HG03135 (cell line): ENCODE measurements at regions not wholly inside any gene's neighbourhood (a gene's known extent, or its start where the extent isn't known, plus 50 kb on each side); places are given as distances from the start of the nearest gene placed in this dataset.

Experiments used
- ATAC-seq: cut with Tn5 transposase; IDR thresholded peaks from one replicate; pipeline ENCODE4 v1.9.1; 2021; ENCODE audit warnings: mild to moderate bottlenecking, moderate library complexity; ENCODE audit not compliant: unreplicated experiment

DNA sequence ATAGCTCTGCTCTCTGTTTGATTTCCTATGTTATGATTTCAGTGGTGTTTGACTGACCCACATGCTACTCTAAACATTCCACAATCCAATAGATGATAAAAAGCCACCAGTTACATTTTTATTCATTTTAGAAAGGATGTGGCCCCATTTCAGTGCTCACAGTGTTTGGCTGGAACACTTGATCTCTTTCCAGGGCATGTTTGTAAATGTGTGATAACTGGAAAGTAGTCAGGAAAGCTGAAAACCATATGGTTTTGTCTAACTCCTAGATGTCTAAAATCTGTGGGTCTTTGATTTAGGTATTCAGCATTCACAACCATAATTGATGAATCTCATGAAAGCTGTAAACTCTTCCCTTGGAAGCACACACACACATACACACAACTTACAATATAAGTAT, 904.9 kb upstream of the AGA start:
- ATAC-seq, result no peak

DNA sequence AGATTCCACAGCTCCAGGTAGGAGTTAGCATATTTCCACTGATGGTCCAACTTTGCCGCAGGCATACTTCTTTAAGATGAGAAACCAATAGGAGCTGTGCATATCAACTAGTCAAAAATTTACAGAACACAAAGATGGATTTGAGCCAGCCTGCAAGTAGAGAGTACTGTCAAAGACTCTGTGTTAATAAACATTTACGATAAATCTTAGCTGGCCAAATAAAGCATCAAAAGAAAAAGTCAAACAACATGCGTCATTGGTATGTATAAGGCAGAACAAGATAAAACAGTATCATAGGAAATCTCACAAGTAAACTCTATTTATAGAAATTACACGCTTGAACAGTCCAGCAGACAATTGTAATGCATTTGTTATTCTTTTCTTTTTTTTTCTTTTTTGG, 907.4 kb upstream of the AGA start:
- no peak for ATAC-seq

DNA sequence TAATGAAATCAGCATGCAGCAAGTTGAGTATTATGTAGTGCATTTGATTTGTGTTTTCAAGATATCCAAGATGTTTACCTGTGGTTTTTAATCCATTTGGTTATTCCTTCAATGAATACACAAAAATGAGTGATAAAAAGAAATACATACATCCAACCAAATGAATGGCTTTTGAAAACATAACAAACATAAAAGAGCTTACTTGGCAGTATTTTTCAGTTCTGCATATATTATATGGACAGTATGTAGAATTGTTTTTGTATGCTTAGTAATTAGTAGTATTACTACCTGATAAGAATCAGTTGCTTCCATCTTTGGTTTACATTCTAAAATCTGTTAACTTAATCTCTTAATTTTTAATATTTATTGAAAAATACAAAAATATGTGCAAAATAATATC, 908.9 kb upstream of the AGA start:
- ATAC-seq, result no peak

DNA sequence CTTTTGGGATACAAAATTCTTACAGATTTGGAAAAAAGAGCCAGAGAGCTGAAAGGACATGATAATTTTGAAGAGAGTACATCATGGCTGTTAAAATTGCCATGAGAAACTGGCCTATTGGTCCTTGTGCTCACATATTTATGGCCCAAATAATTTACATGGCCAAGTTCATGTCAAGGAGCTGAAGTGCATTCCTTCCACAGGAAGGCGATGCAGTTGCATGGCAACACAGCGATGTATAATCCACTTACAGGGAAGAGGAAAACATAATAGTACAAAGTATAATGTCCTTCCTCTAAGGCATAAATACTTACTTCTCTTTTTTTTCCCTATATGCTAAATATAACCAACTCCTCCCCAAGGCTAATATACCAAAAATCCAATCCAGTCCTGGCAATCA, 914.5 kb upstream of the AGA start:
- no peak for ATAC-seq

GRCh38 chr4:178385481-178385880, 943.2 kb upstream of the AGA start:
- ATAC-seq, result no peak

GRCh38 chr4:178387756-178388155, 945.5 kb upstream of the AGA start:
- ATAC-seq, result no peak

DNA sequence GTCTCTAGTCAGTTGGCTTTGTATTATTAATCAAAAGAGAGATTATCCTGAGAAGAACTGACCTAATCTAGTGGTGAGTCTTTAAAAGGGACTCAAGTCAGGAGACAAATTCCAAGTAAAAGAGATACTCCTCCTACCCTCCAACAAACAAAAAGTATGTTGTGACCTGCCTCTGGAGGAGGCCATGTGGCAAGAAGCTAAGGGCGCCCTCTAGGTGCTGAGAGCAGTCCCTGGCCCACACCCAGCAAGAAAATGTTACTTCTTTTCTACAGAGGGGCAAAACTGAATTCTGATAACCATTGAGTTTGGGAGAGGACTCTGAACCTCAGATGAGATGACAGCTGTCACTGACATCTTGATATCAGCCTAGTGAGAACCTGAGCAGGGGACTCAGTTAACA, 953.6 kb upstream of the AGA start:
- no peak for ATAC-seq

- no peak for ATAC-seq
Observed at GRCh38 chr4:178412455-178412854, 970.2 kb upstream of the AGA start.

- ATAC-seq, result no peak
Observed at GRCh38 chr4:178414042-178414441, 971.8 kb upstream of the AGA start.

- ATAC-seq, result no peak
Observed at GRCh38 chr4:178414881-178415446, 972.7 kb upstream of the AGA start.

DNA sequence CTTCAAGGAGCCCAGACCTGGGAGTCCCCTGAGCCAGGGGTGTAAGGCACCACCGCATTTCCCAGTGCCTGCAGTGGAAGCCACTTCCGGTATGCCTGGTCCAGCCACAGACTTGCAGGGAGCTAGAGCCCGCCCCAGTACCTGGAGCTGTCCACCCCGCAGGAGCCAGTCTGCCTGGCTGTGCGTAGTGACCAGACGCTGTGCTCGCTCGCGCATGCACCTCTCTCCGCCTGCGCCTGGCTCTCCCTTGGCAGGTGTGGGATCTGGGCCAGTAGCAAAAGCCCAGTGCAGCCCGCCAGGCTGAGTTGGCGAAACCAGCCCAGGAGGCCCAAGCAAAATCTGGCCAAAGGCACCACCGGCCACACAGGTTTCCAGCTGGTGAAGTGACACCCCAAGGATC, 973.7 kb upstream of the AGA start:
- ATAC-seq, result no peak

- ATAC-seq, result no peak
Observed at GRCh38 chr4:178423366-178423765, 981.1 kb upstream of the AGA start.

DNA sequence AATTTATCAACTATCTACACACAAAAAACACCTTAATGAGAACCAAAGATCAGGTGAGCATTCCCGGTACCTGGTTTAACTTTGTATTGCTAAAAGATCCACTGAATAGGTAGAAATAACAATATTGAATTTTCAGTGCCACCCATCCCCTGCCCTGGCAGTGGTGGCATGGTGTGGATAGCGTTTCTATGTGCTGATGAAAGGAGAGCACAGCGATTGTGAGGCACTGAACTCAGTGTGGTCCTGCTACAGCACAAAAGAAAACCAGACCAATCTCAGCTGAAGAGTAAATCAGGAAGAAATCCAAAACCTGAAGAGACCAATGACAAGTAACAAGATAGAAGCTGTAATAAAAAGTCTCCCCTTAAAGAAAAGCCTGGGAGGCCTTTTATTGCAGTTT, 984.6 kb upstream of the AGA start:
- no peak for ATAC-seq

- ATAC-seq, result no peak
Observed at GRCh38 chr4:178427663-178428062, 985.4 kb upstream of the AGA start.

DNA sequence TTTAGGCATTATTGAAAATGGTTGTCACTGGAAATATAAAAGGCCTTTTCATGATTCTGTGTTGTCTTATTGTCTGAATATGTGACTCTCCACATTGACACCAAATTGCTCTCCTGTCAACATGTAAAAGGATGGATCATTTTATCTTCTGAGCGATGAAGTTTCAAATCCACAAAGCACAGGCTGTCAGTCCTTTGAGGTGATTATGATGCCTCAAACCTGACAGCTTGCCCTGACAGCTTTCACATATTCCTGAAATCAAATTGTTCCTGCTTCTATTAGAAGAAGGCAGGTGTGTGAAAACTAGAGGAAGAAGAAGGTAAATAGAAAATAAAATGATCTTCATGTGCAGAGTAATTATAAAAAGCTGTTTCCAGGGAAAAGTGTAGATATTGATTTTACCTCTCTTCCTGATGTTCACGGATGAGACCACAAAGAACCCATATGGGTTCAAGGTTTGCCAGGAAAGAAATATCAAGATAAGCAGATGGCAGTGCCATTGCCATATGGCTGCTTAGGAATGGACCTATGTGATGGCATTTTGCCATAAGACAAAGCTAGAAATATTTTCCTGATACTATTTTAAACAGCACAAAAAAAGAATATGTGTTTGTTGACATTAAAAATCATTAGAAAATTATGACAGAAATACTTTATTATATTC, 1006.3 kb upstream of the AGA start:
- no peak for ATAC-seq

DNA sequence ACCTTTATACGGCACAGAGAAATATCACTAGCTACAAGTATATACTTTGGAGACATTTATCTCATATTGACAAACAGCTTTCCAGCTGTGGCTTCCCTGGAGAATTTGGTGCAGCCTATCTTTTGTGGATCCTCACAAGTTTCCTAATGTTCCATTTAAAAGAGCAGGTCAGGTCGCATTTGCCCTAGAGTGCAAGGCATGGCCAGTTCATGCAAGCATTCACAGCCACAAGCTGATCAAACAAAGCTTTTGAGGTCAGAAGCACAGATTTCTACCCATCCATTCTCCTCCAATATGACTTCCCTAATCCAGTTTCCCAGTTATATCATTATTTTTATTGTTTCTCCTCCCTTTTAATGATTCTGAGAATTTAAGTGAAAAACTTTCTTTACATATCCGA, 1008.4 kb upstream of the AGA start:
- ATAC-seq, result no peak

DNA sequence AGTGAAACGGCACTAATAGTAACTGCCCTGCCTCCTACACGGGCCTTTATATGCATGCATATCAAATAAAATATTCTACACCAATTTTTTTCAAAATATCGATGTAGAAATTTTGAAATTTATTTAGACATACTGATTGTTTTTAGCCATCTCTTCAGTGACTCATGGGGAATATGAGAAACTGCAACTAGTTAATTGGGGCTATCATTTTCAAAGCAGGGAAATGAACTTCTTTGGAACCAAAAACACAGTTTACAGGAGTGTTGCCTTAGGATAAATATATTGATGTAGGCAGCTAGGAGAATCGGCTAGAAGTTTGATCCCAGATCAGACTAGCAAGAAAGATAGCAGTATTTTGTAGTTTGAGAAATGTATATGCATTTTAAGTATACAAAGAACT, 1010.8 kb upstream of the AGA start:
- no peak for ATAC-seq

DNA sequence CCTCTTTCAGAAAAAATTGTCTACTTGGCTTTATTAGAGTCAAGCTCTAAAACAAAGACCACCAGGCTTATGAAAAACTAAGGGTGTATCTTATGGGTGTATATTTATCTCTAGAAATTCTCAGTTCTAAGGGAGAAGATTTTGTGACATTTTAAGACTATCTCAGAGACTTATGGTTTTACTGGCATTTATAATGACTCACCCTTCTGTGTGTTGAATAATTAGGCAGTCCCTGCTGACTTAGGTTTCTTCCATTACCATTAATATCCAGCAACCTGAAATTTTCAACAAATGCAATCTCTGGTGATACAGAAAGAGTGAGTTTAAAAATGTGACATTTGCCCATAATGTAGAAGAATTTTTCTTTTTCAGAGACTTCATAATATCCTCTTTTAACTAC, 1015.0 kb upstream of the AGA start:
- ATAC-seq, result no peak

- no peak for ATAC-seq
Observed at GRCh38 chr4:178462710-178463109, 1020.5 kb upstream of the AGA start.

DNA sequence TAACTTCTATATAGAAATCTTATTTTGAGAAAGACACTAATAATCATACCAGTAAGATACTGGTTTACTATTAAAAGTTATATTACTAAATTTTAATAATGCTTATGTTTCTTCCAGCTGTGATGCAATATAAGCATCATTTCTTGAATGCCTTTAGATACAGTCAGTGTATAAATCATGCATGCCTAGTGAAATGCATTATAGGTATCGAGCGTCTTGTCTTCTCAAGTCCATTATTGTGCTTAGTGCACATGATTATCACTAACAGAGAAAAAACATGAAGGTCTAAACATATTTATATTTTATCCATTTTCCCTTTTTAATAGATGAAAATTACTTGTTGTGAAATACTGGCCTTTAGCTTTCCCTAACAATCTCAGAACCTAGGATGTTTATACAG, 1021.5 kb upstream of the AGA start:
- ATAC-seq, result no peak

GRCh38 chr4:178470996-178471784, 1029.0 kb upstream of the AGA start:
- no peak for ATAC-seq

- ATAC-seq, result no peak
Observed at GRCh38 chr4:178471994-178472393, 1029.8 kb upstream of the AGA start.
